HG03159 (cell line): ENCODE measurements at regions not wholly inside any gene's neighbourhood (a gene's known extent, or its start where the extent isn't known, plus 50 kb on each side); places are given as distances from the start of the nearest gene placed in this dataset.

Source experiments
- ATAC-seq: cut with Tn5 transposase; IDR thresholded peaks from one replicate; pipeline ENCODE4 v1.9.1; 2021; ENCODE audit warnings: mild to moderate bottlenecking, moderate library complexity; ENCODE audit not compliant: unreplicated experiment

- ATAC-seq: no peak
These were observed 357.3 kb downstream of the HRH4 start for GRCh38 chr18:24817587-24818371.

- no peak for ATAC-seq
These were observed 358.0 kb downstream of the HRH4 start for GRCh38 chr18:24818441-24818840.

GRCh38 chr18:24819141-24819890, 358.9 kb downstream of the HRH4 start:
- no peak for ATAC-seq

DNA sequence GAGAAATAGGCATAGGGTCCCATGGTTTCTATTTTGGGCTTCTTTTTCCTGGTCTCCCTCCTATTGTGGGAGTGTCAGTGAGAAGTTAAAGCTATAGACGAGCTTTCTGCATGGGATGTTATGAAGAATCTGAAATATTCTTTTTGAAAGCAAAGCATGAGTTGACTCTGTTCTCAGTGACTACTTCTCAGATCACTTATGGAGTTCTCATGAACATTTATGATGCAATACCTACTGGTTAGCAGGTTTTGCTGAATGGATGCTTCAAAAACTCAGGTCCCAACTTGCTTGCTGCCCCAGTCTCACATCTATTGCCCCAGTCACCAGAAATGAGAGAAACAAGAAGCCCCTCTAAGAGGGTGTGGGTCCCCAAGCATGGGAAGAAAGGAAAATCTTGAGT, 365.0 kb downstream of the HRH4 start:
- no peak for ATAC-seq

GRCh38 chr18:24826605-24827004, 366.2 kb downstream of the HRH4 start:
- ATAC-seq: no peak

DNA sequence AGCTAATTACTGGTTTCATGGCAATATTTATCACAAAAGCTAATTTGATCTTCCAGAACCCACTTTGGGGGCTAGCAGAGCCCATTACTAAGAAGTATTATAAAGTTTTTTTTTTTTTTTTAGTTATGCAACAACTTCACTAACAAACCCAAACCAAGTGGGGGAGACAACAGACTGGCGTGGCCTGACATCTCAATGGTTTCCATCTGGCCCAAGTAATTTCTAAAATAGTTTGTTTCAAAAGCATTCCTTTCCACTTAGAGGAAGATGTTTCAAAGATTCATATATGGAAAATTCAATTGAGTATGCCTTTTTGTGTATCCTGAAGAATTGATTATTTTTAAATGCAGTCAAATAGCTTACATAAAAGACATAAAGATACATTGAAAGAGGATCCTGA, 367.1 kb downstream of the HRH4 start:
- no peak for ATAC-seq

- no peak for ATAC-seq
These were observed 370.6 kb downstream of the HRH4 start for GRCh38 chr18:24831081-24831480.

- ATAC-seq: no peak
These were observed 371.6 kb downstream of the HRH4 start for GRCh38 chr18:24831871-24832665.

DNA sequence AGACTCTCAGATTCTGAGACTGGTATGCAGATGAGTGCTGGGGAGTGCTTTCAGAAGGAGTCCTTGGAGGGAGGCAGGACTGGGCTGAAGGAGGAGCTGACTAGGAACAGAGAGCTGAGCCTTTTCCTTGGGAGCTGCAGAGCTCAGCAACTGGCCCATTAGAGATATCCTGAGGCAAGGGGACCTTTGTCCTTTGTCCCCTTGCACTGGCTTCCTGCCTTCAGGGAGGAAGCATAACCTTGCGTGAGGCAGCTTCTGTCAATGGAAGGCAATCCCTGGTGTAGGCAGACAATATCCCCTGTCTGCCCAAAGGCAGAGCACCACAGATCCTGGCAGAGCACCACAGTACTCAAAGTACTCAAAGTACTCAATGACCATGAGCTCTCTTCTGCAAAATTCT, 375.3 kb downstream of the HRH4 start:
- no peak for ATAC-seq

DNA sequence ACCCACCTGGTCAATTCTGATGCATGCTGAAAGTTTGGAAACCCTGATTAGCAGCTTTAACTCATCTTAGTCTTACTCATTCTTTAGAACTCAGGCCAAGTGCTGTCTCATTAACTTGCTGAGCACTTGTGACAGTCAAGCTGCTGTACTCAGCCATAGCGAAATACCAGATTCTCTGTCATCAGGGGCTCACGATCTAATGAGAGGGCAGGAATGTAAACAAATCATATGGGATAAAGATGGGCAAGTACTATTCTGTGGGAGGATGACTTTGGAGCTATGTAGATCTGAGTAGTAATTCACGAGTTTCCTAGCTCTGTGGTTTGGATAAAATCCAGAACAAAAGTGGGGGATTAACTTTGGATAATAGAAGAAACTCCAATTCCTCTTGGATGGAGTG, 376.6 kb downstream of the HRH4 start:
- no peak for ATAC-seq

- ATAC-seq: no peak
These were observed 379.6 kb downstream of the HRH4 start for GRCh38 chr18:24840051-24840450.

GRCh38 chr18:24840640-24841039, 380.2 kb downstream of the HRH4 start:
- ATAC-seq: no peak

DNA sequence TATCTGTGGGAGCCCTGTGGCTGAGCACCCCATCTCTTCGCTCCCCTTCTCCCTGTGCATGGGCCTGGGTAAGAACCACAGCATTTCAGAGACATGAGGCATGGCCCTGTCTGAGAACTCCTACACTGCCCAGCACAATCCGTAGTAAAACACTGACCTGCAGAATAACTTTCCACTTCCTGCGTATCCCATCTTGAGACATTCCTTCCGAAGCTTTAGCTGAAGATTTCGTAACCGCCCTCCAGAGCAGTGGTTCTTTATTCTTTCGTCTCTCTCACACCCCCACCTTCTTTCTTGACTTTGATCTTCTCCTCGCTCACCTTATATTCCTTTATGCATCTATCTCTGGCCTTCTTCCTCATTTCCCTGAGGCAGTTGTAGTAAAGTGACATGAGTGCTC, 381.1 kb downstream of the HRH4 start:
- ATAC-seq: no peak

GRCh38 chr18:24843123-24843522, 382.7 kb downstream of the HRH4 start:
- ATAC-seq: no peak

- ATAC-seq: no peak
These were observed 385.7 kb downstream of the HRH4 start for GRCh38 chr18:24846138-24846537.

GRCh38 chr18:24850532-24850931, 390.1 kb downstream of the HRH4 start:
- no peak for ATAC-seq

DNA sequence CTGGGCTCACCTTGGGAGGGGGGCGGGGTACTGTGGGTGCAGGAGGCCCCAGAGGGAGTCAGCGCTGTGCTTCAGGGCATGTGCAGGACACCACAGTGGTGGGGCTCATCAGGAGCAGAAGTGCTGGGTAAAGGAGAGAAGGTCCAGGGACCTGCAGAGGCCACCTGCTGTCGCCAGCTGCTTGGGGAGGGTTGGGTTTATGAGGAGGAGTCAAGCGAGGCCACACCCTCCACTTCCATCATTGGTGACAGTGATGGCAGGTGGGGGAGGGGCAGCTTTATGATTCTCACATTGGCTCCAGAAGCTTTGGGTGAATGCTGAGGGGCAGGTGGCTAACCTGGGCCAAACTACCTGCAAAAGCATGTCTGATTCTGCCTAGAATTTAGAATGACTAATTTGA, 392.6 kb downstream of the HRH4 start:
- no peak for ATAC-seq

- no peak for ATAC-seq
These were observed 400.7 kb downstream of the HRH4 start for GRCh38 chr18:24860978-24861680.

DNA sequence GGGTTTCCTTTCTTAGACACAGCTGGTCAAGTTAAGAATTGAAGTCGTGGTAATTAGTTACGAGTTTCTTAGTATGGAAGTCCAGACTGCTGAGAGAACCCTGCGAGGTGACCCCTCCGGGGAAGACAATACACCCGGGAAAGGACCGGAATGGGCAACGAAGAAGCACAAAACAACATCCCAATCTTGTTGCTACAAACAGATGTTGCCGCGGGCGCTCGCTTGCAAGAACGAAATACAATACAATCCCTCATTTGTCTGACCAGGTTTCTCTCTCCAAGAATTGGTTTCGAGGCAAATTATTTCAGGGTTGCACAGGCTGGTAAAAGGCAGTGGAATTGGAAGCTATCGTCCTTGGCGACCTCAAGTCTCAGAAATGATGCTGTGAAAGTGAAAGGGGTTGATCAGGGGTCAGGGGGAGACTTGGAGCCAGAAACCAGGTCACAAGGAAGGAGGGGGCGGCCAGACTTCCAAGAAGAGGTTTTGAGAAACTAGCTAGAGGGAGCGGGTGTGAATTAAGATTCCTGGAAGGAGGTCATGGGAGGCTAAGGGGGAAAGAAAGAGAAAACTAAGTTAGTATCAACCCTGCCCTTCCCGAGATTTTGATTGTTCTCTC, 401.9 kb downstream of the HRH4 start:
- ATAC-seq: no peak

- no peak for ATAC-seq
These were observed 407.9 kb downstream of the HRH4 start for GRCh38 chr18:24868311-24868710.
